HG03175 (cell line): ENCODE measurements at regions not wholly inside any gene's neighbourhood (a gene's known extent, or its start where the extent isn't known, plus 50 kb on each side); places are given as distances from the start of the nearest gene placed in this dataset.

ENCODE experiments used
- ATAC-seq: cut with Tn5 transposase; IDR thresholded peaks from one replicate; pipeline ENCODE4 v1.9.1; 2021; ENCODE audit warnings: mild to moderate bottlenecking, moderate library complexity; ENCODE audit not compliant: unreplicated experiment

DNA sequence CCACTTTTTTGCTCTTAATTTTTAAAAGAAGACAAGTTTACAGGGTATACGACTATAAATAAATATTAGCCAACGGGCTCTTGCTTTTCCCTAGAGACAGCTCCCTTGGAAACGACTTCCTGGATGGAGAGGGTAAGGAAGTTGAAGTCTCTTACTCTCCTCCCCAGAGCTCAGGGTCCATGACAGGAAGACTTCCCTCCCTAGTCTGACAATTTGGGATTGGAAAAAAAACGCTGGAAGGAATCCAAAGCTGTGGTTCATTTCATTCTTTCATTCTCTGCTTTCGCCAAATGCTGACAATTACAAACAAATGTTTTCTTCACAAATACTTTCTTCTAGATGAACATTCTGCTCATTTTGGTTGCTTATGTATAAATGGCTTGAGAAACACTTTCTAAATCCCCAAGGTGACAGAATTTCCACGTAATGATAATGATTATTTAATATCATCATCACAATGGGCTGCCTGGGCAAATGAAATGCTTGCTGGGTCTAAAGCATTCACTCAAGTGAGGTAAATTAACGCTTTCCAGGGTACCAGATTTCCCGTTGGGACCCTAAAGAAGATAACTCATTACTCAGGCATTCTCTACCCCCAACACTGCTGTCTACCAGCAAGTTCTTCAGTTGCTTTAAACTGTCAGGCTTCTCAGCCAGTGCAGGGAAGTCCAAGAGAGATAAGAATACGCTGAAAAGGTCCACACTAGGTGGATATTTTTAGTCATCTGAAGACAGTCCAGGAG, 139.8 kb upstream of the SLC30A5 start:
- no peak for ATAC-seq

DNA sequence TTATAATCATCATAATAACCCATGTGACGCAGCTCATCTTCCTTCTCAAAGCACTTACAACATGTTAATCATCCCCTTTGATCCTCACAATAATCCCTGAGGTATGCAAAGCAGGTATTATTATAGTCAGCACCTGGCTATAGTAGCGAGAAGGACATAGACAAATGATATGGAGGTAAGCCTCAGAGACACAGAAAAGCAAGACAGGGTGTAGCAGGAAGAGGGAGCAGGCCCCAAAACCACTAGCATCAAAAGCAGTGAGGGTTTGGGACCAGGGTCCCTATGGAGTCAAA, 139.2 kb upstream of the SLC30A5 start:
- no peak for ATAC-seq

DNA sequence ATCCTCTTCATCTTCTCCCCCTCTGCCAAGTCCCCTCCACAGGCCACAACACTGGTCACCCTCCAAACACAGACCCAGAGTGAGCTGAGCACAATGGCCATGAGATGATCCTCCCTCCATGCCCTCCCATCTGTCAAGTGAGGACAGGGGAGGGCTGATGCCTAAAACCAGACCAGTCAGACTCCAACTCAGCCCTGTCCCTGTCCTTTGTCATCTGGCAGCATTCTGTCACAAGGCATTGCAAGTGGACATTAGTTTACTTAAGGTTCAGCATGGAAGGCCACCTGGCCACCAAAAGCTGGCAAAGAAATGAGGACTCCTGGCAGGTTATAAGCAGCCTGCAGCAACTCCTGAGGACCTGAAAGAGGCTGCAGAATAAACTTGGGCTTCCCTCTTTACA, 136.2 kb upstream of the SLC30A5 start:
- no peak for ATAC-seq

DNA sequence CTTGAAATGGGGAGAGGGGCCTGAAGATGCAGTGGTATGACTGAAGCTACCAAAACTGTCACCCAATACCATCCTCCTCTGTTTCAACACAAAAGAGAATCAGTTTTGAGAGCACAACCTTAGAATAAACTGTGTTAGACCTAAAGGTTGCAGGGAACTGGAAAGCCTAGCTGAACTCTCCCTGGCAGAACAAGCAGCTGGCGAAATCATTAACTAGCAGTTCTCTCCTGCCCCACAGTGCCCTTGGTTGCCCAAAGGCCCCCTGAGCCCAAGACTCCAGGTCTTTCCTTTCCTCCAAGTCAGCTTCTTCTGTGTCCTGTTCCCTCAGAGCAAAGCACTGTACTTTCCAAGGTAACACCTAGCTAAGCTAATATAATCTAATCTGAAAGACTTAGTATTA, 135.4 kb upstream of the SLC30A5 start:
- no peak for ATAC-seq

DNA sequence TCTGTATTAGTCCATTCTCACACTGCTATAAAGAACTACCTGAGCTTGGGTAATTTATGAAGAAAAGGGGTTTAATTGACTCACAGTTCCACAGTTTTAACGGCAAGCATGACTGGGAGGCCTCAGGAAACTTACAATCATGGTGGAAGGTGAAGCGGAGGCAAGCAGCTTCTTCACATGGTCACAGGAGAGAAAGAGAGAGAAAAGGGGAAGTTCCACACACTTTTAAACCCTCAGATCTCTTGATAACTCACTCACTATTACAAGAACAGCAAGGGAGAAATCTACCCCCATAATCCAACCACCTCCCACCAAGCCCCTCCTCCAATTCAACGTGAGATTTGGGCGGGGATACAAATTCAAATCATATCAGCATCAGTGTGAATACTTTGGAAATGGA, 133.4 kb upstream of the SLC30A5 start:
- ATAC-seq, result no peak

DNA sequence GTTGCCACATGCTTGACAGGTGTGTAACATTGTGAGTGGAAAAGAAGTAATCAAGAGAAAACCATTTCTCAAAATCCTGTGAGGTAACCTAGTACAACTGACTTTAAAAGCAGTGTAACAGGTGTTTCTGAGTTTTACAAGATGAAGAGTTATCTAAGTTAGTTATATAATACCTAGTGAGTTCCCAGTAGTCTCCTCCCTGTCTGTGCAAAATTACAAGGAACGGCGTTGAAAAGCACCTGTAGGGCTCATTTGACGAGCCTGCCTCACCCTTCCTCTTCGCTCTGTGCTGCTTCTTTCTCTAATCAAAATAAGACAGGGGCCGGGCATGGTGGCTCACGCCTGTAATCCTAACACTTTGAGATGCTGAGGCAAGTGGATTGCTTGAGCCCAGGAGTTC, 132.9 kb upstream of the SLC30A5 start:
- ATAC-seq, result no peak

DNA sequence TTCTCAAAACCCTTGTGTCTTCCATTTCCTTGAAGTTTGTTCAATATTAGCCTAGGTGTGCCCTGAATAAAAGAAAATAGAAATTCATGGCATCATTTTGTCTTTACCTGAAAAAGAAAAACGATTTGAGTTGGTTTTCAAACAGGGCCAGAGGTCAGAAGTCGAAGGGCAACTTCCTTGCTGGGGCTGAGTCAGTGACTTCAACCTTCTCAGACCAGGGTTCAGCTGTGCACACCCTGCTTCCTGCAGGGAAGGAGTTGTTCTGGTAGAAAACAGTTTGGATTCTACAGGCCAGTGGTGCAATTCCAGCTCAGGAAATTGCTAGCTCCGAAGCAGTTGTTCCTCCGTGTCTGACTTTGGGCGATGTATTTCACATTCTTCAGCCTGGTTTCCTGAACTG, 132.1 kb upstream of the SLC30A5 start:
- ATAC-seq, result no peak

DNA sequence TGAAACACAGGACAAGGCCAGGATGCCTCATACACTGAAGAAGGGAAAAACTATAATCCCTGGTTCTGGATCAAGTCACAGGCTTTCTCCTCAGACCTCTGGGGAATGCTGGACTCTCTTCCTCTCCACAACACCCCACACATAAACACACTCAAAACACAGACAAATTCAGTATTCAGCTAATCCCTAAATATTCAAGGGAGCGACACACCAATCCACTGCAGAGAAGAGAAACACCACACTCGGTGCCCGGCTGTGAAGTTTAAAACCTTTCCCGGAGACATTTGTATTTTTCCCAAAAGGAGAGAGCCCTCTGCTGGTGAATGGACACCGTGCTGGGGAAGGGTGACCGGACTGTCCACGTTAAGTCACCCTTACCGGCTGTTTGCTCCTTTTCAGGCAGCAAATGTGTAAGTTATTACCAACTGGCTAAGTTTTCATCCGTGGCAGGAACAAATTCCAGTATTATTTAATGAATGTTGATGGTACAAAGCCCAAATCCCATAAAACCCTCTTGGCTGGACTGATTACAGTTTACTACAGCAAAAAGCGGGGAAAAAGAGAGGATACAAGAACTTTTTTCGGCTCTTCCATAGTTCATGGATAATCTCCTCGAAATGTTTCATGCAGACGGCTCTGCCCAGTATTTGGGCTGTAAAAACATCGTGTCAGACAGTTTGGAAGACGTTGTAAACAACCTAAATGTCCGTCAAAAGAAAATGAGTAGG, 130.9 kb upstream of the SLC30A5 start:
- ATAC-seq, result no peak

DNA sequence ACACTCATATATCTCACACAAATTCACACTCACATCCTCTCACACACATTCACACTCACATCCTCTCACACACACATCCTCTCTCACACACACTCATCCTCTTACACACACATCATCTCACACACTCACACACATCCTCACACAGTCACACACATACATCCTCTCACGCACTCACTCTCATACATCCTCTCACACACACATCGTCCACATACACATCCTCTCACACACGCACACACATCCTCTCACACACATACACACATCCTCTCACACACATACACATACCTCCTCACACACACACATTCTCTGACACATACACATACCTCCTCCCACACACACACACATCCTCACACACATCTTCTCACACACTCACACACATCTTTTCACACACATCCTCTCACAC, 129.1 kb upstream of the SLC30A5 start:
- no peak for ATAC-seq

DNA sequence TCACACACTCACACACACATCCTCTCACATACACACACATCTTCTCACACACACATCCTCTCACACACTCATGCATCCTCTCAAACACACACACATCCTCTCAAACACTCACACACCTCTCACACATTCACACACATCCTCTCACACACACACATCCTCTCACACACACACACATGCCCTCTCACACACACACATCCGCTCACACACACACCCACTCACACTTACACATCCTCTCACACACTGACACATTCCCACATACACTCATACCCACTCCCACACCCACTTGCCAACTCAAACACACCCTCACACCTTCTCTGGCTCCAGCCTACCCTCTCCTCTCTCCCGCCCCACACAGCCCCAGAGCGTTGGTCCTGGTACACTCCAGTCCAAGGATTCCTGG, 127.9 kb upstream of the SLC30A5 start:
- ATAC-seq, result no peak

DNA sequence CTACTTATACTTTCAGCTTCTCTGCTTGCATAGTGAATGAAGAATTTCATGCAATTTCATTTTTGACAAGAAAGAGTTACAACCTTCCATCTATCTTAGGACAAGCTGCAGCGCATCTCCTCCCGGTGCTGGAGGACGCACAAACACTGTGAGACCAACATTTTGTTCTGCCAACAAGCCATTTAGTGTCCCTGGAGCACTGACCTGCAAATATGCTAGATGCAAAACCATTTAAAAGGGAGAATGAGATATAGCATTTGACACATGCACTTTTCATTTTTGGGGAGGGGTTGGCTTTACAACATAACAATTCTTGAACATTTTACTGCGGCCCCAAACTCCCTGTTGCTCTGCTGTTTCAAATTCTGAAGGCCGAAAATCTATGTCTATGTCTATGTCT, 127.2 kb upstream of the SLC30A5 start:
- ATAC-seq, result no peak

DNA sequence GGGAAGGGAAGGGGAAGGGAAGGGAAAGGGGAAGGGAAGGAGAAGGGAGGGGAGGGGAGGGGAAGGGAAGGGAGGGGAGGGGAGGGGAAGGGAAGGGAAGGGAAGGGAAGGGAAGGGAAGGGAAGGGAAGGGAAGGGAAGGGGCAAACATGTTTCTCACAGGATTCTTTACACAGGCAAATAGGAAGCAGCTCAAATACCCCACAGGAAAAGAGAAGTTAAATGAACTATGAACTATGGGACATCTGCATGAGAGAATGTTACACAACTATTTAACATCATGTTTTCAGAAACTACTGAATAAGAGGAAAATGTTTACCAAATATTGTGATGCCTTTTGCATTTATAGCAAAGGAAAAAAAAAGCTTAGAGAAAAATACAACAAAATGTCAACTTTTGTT, 125.4 kb upstream of the SLC30A5 start:
- no peak for ATAC-seq

DNA sequence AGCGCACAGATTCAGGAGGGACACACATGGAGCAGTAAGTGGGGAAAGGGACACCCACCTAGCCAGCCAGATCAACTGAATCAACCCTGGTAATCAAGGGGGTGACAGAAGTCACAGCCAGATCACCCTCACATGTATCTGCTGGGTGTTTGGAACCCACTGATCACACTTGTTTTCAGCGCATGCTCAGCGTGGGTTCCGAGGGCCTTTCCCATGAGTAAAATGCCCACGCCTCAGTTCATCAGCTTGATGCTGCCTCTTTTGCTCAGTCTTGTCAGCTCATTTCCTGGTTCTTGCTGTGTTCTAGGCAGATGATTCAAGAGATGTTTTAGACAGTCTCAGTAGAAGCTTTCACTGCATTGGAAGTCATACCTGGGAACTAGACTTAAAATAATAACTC, 123.2 kb upstream of the SLC30A5 start:
- no peak for ATAC-seq

DNA sequence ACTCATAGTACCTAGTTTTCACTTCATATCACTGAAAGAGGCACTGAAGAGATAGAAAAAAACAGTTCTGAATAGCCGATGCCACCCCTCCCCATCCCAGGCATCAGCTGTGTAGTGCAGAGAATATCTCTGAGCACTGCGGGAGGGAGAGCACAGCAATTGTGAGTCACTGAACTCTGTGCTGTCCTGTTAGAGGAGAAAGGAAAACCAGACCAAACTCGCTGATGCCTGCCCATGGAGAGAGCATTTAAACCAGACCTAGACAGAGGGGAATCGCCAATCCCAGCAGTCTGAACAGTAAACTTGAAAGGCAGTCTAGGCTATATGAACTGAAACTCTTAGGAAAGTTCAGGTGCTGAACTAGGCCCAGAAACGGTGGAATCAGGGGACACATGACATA, 120.1 kb upstream of the SLC30A5 start:
- ATAC-seq, result no peak

DNA sequence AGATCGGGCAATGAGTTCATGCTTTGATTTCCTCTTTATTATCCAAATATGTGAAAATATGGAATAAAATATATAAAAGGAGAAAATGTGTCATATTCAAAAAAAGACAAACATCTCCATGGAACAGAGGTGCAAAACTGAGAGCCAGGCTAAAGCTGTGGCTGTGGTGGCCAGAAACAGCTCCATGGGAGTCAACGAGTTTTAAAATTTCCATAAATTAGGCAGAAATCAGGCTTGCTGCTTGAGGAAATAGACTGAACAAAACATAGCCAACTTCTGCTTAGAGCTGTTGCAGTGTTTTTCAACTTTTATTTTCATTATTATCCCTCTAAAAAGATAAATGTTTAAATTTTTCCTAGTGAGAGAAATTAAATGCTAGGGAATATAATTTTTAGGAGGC, 110.8 kb upstream of the SLC30A5 start:
- no peak for ATAC-seq

DNA sequence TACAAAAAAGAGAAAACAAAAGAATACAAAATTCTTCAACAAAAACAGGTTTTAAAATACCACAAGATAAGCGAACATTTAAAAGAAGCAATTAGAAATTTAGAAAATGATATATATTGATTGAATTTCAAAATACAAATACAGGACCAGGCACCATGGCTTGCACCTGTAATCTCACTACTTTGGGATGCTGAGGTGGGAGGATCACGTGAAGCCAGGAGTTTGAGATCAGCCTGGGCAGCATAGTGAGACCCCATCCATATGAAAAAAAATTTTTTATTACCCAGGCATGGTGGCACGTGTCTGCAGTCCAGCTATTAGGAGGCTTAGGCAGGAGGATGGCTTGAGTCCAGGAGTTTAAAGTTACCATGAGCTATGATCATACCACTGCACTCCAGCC, 109.9 kb upstream of the SLC30A5 start:
- ATAC-seq, result no peak

DNA sequence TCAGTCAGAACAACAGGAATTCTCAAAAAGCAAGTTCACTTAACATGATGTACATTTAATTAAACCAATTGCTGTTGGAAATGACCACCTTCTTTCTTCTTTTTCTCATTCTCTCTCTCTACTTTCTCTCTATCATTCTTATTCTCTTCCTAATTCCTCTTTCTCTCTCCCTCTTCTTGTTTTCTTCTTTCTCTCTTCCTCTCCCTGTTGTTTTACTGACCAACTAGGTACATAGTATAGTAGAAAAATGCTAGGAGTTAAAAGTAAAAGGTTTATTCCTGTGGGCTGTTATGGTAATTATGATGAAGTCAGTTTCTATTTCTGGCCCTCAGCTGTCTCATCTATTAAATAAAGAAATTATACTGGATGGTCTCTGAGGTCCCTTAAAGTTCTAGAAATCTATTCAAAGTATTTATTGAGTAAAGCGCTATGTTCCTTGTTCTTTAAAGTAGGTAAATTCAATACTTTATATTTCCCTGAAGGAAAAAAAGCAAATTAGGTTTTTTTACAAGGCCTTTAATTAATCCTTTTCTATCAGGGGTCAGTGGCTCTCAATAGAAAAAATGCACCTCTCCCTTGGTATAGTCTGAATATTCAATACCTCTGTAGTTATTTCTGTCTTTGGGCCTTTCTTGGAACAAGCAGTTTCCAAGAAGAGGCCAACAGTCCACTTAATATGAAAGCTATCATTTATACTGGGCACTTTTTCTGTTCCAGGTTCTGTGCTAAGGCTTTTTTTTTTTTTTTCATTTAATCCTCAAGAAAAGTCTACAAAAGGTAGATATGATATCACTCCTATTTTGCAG, 102.3 kb upstream of the SLC30A5 start:
- no peak for ATAC-seq

DNA sequence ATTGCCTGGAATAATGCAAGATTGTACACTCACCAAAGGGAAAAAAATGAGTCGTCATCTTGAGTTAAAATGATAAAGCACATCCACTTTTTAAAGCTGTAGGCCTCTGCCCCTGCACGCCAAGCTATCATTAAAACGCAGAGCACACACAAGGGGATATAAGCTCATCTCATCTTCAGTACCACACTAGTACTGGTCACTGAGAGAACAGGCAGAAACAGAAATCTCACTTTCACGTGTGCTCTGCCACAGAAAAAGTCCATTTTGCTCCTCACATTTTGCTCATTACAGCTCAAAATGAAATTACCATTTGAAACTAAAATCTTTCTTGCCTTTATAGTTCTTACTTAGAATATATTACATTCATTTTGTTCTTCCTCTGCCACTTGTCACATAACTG, 99.2 kb upstream of the SLC30A5 start:
- ATAC-seq, result peak; percentile 64

DNA sequence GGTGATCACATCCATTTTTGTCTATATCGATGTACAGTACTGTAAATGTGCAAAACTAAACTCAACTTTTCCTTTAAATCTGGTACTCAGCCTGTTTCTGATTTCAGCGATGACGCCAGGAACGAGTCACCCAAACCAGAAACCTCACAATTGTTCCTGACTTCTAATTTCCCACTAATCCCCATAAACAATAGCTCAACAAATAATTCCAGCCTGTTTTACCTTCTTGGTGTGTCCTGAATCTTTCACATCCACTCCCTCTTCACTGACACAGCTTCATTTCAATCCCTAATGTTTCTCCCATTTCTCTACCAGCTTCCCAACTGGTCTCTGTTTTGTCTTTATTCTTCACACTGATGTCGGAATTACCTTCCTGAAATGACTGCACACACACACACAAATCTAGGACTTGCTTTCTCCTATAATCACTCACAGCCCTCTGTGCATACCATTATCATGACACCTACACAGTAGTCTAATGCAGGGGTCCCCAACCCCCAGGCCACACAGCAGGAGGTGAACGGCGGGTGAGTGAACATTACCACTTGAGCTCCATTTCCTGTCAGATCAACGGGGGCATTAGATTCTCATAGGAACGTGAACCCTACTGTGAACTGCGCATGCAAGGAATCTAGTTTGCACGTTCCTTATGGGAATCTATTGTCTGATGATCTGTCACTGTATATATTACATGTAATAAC, 97.8 kb upstream of the SLC30A5 start:
- ATAC-seq, result no peak

DNA sequence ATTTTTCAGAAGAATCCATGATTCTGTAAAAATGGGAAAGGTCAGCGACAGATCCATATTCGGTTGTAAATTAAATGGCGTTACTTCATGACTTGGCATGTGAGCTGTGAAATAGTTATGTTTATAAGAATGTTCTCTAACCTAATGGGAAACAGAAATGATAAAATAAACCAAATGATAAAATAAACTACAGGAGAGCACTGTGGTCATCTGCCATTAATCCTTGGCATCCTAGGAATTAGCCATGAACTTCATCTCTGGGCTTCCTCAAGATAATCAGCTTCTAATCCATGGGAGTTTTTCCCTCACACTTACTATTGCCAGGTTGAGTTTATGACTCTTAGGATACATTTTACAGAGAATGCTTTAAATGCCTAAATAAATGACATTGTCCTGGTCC, 94.6 kb upstream of the SLC30A5 start:
- ATAC-seq, result no peak

DNA sequence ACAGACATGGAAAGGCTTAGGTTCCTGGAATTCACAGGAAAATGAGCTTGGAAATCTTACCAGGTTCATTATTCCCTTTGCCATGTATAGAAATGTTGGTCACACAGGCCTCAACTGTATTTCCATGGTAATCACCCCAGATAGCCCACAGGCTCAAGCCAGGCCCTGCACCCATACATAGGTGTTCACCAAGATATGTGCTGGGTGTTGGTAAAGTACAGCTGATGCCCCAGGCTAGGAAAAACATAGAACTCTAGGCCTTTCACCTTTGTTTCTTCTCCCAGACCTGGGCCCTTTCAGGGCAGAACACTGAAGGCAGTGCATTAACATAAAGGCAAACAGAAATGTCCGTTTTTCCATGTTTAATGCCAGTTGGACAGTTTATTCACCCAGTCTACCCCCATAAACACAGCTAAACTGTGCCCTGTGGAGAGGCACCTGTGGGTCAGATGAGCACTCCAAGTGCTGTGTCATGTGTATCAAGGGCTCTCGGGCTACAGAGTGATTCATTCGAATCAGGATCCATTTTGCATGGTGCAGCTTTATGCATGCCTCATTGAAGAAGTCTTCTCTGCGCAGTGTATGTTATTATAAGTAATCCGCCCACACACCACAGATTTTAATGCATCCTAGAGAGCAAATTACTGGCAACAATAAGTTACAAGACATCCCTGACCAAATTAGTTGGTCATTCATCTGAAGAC, 93.4 kb upstream of the SLC30A5 start:
- no peak for ATAC-seq
